Astrocyte (in vitro differentiated cells and primary cell): ENCODE measurements at regions not wholly inside any gene's neighbourhood (a gene's known extent, or its start where the extent isn't known, plus 50 kb on each side); places are given as distances from the start of the nearest gene placed in this dataset.
"Not testable (repeated sequence)": the region's sequence is repeated elsewhere in the genome, so short reads cannot be mapped to it uniquely, and the experiment has no call there.

Source experiments
- EZH2 ChIP-seq: IDR thresholded peaks from 2 replicates; pipeline ENCODE4 v1.6.1; 2012; ENCODE audit warnings: mild to moderate bottlenecking, low read length, inconsistent platforms; ENCODE audit not compliant: insufficient read depth
- TF ChIP-seq, protein P1 (sequence below): IDR thresholded peaks from 2 replicates; pipeline ENCODE4 v1.5.1; 2011; ENCODE audit warnings: low read depth, mild to moderate bottlenecking, inconsistent platforms, low read length, moderate library complexity; ENCODE audit not compliant: insufficient read depth

GRCh38 chr20:1839376-1840317, 55.6 kb upstream of the SIRPA start:
- TF ChIP-seq, protein P1, sequence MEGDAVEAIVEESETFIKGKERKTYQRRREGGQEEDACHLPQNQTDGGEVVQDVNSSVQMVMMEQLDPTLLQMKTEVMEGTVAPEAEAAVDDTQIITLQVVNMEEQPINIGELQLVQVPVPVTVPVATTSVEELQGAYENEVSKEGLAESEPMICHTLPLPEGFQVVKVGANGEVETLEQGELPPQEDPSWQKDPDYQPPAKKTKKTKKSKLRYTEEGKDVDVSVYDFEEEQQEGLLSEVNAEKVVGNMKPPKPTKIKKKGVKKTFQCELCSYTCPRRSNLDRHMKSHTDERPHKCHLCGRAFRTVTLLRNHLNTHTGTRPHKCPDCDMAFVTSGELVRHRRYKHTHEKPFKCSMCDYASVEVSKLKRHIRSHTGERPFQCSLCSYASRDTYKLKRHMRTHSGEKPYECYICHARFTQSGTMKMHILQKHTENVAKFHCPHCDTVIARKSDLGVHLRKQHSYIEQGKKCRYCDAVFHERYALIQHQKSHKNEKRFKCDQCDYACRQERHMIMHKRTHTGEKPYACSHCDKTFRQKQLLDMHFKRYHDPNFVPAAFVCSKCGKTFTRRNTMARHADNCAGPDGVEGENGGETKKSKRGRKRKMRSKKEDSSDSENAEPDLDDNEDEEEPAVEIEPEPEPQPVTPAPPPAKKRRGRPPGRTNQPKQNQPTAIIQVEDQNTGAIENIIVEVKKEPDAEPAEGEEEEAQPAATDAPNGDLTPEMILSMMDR, result not testable (repeated sequence)
- TF ChIP-seq EZH2, result not testable (repeated sequence)
